Suppressor macrophage (primary cell): ENCODE measurements at regions not wholly inside any gene's neighbourhood (a gene's known extent, or its start where the extent isn't known, plus 50 kb on each side); places are given as distances from the start of the nearest gene placed in this dataset.

ENCODE experiments used
- DNase-seq, 4 experiments: peaks; one replicate each; pipeline ENCODE4 v3.0.0-alpha.2; 2020 to 2022

GRCh38 chr7:77484785-77485184 lies 52.3 kb upstream of the PTPN12 start:
- no peak for DNase-seq

GRCh38 chr7:77482015-77482414 lies 55.1 kb upstream of the PTPN12 start:
- peak; percentile 65 to 83 (median 76) for DNase-seq

DNA sequence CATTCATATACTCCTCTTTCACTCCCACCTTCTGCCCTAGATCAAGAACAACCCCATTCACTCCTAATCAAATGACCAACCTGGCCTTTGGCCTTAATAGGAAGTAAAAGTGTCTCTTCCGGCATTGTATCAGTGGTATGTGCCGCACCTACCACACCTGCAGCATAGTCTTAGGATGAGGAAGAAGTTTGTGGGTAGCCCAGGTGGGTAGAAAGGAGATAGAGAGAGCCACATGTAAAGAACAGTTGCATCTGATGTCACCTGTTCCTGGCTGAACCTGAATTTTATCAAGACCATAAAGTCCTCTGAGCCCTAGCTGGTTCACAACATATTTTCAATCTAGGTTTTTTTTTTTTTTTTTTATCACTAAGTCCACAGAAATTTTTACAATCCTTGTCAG lies 55.5 kb upstream of the PTPN12 start:
- DNase-seq, result no peak

DNA sequence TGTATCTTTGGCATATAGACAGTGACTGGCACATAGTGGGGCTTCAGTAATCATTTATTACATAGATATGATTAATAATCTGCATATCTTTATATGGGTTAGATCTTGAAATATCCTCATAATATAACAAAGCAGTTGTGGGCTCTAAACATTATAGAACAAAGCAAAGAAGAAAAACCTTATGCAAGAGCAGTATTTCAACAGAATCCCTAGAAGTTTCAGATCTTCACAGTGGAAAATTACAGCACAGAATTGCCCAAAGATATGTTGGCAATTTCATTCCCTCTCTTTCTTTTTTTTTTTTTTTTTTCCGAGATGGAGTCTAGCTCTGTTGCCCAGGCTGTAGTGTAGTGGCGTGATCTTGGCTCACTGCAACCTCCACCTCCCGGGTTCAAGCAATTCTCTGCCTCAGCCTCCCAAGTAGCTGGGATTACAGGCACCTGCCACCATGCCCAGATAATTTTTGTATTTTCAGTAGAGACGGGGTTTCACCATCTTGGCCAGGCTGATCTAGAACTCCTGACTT lies 56.9 kb upstream of the PTPN12 start:
- DNase-seq, result peak in 2 of 4 experiments; percentile 67 to 70

GRCh38 chr7:77479536-77480088 lies 57.5 kb upstream of the PTPN12 start:
- DNase-seq, result no peak

DNA sequence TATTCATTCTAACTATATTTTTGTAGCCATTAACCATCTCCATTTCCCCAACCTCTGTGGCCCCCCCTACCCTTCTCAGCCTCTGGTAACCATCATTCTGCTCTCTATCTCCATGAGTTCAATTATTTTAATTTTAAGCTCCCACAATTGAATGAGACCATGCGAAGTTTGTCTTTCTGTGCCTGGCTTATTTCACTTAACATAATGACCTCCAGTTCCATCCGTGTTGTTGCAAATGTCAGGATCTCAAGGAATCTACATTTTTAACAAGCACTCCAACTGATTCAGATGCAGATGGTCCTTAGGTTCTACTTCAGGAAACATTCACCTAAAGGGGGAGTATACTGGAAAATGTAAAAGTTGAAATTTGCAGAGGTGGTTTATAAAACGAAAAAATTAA lies 60.2 kb upstream of the PTPN12 start:
- no peak for DNase-seq

DNA sequence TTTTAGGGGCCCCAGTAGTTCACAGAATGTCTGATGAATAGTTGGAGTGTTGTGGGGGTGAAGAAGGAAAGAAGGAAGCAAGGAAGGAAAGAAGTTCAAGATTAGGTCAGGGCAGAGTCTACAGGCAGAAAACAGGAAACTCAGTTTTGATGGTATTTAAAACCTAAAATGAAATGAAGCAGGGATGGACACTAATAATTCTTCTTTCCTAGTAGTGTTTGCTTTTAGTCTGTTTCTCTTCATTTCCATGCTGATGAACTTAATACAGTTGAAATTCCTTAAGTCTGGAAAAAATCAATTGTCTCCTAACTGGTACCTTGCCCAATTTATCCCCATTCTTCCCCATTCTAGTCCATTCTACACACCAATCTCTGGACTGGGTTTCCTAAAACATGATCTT lies 59.0 kb upstream of the GSAP start:
- peak in 2 of 4 experiments; percentile 27 to 28 for DNase-seq

- DNase-seq, result no peak
Observed at GRCh38 chr7:77474756-77475155, 58.6 kb upstream of the GSAP start.

DNA sequence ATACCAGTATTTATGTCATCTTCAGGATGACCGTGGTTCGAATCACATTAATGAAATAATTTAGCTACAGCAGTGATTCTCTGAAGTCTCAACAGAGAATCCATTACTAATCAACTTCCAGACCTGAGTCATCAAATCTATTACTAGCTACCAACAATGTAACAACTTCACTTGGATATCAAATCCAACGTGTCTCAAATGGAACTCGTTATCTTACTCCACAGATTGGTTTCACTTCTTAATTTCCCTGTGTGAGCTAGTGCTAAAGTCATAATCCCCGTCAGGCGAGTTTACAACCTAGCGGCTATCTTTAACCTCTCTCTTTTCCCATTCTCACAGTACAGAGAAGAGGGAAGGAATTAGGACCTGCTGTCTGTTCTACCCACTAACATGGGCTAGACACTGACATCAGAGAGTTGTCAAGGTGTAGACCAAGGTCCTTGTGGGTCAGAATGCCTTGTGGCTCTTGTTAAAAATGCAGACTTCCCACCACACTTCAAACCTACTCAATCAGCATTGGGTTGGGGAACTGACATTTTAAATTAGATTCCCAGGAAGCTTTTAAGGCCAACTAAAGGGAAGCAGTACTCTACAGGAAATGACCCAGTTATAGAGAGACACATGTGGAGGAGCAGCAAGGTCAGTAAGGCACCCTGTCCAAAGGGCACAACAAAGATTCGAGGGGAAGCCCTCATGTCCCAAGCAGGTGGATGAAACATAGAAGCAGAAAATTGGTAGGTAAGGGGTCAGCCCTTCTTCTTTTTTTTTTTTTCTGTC lies 57.3 kb upstream of the GSAP start:
- DNase-seq, result peak; percentile 49 to 80 (median 62)

GRCh38 chr7:77469927-77470326 lies 53.8 kb upstream of the GSAP start:
- DNase-seq, result no peak

DNA sequence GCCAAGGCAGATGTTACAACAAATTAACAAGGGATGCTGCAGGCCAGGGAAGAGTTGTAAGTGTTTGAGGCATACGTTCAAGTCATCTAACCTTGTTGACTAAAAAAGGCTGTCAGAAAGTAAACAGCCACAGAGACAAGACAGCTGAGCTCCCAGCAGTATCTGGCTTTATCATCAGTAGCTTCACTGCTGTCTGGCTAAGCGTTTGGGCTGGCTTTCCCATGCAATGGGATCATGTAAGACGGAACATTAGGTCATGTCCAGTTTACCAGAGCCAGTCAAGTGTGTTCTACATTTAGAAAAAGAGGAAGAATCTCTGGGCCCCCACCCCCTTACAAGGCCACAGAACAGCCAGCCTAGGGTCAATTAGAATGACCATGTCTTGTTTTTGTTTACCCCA lies 51.3 kb upstream of the GSAP start:
- DNase-seq, result peak; percentile 84 to 95 (median 90)

- DNase-seq, result peak in 3 of 4 experiments; percentile 20 to 64 (median 58)
Observed at GRCh38 chr7:77466450-77466849, 50.3 kb upstream of the GSAP start.
